Suprapubic skin (tissue), 4 donors: ENCODE measurements at regions not wholly inside any gene's neighbourhood (a gene's known extent, or its start where the extent isn't known, plus 50 kb on each side); places are given as distances from the start of the nearest gene placed in this dataset.

Experiments
- DNase-seq, 2 donors: peaks; one replicate each; pipeline ENCODE4 v3.0.0-alpha.2; 2019; ENCODE audit warnings: low spot score in 2 of 2
- H3K27ac ChIP-seq: fragments of 200-600 bp; sonication (generic); one replicate; pipeline ENCODE4 v1.5.1; 2019
- H3K27me3 ChIP-seq: fragments of 200-600 bp; sonication (generic); one replicate; pipeline ENCODE4 v1.5.1; 2019
- H3K36me3 ChIP-seq: fragments of 200-600 bp; sonication (generic); one replicate; pipeline ENCODE4 v1.5.1; 2019
- H3K4me1 ChIP-seq: fragments of 200-600 bp; sonication (generic); one replicate; pipeline ENCODE4 v1.5.1; 2019
- H3K4me3 ChIP-seq: fragments of 200-600 bp; sonication (generic); one replicate; pipeline ENCODE4 v1.5.1; 2019; ENCODE audit warnings: mild to moderate bottlenecking
- H3K9me3 ChIP-seq: fragments of 200-600 bp; sonication (generic); one replicate; pipeline ENCODE4 v1.5.1; 2019
- EP300 ChIP-seq: sonication (generic); formaldehyde crosslinking; IDR thresholded peaks from one replicate; pipeline ENCODE4 v1.6.1; 2017; ENCODE audit warnings: antibody characterized with exemption
- POLR2A ChIP-seq, 2 donors: fragments of 450-650 bp; IDR thresholded peaks; one replicate each; pipeline ENCODE4 v1.6.1; 2017; ENCODE audit warnings: antibody characterized with exemption in 2 of 2, mild to moderate bottlenecking in 2 of 2, moderate library complexity in 2 of 2
- POLR2AphosphoS5 ChIP-seq, 3 donors: sonication (generic); formaldehyde crosslinking; IDR thresholded peaks; one replicate each; pipeline ENCODE4 v1.6.1; 2017; ENCODE audit warnings: antibody characterized with exemption in 3 of 3
- WGBS: methylation state at CpG from one replicate; pipeline ENCODE4 v1.1.5; 2018; 5-methylcytosine and 5-hydroxymethylcytosine counted together
- TF ChIP-seq, protein P1 (sequence below), 2 donors: fragments of 200-600 bp in 1 of 2; fragments of 450-650 bp in 1 of 2; sonication (generic) in 1 of 2; IDR thresholded peaks; one replicate each; pipeline ENCODE4 v1.5.1; 2016 to 2019; ENCODE audit warnings: antibody characterized with exemption in 2 of 2, mild to moderate bottlenecking in 1 of 2, moderate library complexity in 1 of 2

DNA sequence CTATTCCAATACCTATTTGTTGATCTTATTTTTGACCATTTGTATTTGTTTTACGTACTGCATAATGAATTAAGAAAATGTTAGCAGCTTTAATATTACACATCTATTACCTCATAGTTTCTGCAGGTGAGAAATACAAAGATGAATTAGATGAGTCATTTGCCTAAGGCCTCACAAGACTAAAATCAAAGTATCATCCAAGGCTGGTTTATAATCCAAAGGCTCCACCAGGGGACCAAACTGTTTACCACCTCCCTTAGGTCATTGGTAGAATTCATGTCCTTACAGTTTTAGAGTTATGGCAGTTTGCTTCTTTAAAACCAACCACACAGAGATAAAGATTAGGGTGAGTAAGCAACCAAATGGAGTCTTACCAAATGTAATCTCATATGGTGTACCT is 848.1 kb downstream of the SLITRK6 start:
- peaks cover 6% of the 10 kb centered on the region for H3K9me3 ChIP-seq
- H3K27ac ChIP-seq, result no peak overlapping the region
- no peaks in the 10 kb centered on the region for H3K4me1 ChIP-seq
- no peak overlapping the region for H3K4me3 ChIP-seq
- H3K27me3 ChIP-seq, result no peaks in the 10 kb centered on the region
- no peak for DNase-seq
- TF ChIP-seq POLR2AphosphoS5 (IDR thresholded peaks at IDR 0.05) (no peak), EP300 (no peak), POLR2A (IDR thresholded peaks at IDR 0.05) (no peak)
- TF ChIP-seq, protein P1, sequence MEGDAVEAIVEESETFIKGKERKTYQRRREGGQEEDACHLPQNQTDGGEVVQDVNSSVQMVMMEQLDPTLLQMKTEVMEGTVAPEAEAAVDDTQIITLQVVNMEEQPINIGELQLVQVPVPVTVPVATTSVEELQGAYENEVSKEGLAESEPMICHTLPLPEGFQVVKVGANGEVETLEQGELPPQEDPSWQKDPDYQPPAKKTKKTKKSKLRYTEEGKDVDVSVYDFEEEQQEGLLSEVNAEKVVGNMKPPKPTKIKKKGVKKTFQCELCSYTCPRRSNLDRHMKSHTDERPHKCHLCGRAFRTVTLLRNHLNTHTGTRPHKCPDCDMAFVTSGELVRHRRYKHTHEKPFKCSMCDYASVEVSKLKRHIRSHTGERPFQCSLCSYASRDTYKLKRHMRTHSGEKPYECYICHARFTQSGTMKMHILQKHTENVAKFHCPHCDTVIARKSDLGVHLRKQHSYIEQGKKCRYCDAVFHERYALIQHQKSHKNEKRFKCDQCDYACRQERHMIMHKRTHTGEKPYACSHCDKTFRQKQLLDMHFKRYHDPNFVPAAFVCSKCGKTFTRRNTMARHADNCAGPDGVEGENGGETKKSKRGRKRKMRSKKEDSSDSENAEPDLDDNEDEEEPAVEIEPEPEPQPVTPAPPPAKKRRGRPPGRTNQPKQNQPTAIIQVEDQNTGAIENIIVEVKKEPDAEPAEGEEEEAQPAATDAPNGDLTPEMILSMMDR (IDR thresholded peaks at IDR 0.05), result no peak
- WGBS, result 74% methylated on average over 1 of the region's 1 CpG
- H3K36me3 ChIP-seq, result no peaks in the 10 kb centered on the region

GRCh38 chr13:84946192-84946591 is 853.0 kb downstream of the SLITRK6 start:
- H3K27me3 ChIP-seq, result no peaks in the 10 kb centered on the region
- no peaks in the 10 kb centered on the region for H3K4me1 ChIP-seq
- H3K9me3 ChIP-seq, result peaks cover 6% of the 10 kb centered on the region
- no peaks in the 10 kb centered on the region for H3K36me3 ChIP-seq
- WGBS, result 51% methylated on average over 2 of the region's 2 CpGs
- no peak for DNase-seq
- no peak overlapping the region for H3K4me3 ChIP-seq
- TF ChIP-seq POLR2AphosphoS5 (IDR thresholded peaks at IDR 0.05) (no peak), EP300 (no peak), POLR2A (IDR thresholded peaks at IDR 0.05) (no peak)
- TF ChIP-seq, protein P1 (IDR thresholded peaks at IDR 0.05), result no peak
- no peak overlapping the region for H3K27ac ChIP-seq

DNA sequence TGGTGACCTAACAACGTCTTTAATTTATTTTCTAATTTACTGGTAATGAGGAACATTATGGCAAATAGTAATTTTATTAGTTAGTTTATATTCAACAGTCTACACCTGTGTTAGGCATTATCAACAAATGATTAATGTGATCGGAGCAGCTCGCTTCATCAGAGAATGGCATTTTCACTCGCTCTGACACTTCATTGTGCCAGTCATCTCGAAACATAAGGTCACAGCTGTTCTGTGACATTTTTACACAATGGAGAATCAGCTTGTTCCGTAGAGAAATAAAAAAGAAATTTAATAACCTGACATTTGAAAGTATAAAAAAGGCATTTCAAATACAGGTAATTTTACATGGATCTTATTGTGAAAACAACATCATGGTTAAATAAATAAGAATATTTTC is 858.4 kb downstream of the SLITRK6 start:
- no peaks in the 10 kb centered on the region for H3K27me3 ChIP-seq
- no peak overlapping the region for H3K4me3 ChIP-seq
- DNase-seq, result no peak
- TF ChIP-seq POLR2A (IDR thresholded peaks at IDR 0.05) (no peak), EP300 (no peak), POLR2AphosphoS5 (IDR thresholded peaks at IDR 0.05) (no peak)
- TF ChIP-seq, protein P1 (IDR thresholded peaks at IDR 0.05), result no peak
- no peak overlapping the region for H3K27ac ChIP-seq
- WGBS, result 85% methylated on average over 6 of the region's 6 CpGs
- no peaks in the 10 kb centered on the region for H3K36me3 ChIP-seq
- no peaks in the 10 kb centered on the region for H3K9me3 ChIP-seq
- H3K4me1 ChIP-seq, result no peaks in the 10 kb centered on the region

- no peak overlapping the region for H3K27ac ChIP-seq
- TF ChIP-seq, protein P1 (IDR thresholded peaks at IDR 0.05), result no peak
- TF ChIP-seq POLR2A (IDR thresholded peaks at IDR 0.05) (no peak), EP300 (no peak), POLR2AphosphoS5 (IDR thresholded peaks at IDR 0.05) (no peak)
- no peaks in the 10 kb centered on the region for H3K36me3 ChIP-seq
- H3K9me3 ChIP-seq, result no peaks in the 10 kb centered on the region
- no peaks in the 10 kb centered on the region for H3K4me1 ChIP-seq
- no peaks in the 10 kb centered on the region for H3K27me3 ChIP-seq
- DNase-seq, result no peak
- WGBS, result 88% methylated on average over 6 of the region's 6 CpGs
- H3K4me3 ChIP-seq, result no peak overlapping the region
Measured at GRCh38 chr13:84940167-84940566, 859.1 kb downstream of the SLITRK6 start.

DNA sequence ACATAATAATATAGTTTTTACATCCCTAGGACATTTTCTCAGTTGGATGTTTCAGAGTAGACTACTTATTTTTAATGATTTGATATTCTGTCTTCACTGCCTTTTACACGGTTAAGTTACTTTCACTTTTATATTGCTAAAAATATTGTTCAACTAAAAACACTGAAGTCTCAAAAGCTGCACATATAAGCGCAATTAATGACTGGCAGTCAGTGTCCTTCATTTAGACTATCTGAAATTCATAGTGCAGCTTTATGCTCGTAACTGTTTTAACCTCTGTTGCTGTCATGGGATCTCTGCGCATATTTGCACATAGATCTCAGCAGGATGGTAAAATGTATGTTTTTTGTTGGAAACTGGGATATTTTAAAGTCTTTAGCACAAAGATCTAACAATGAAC is 864.3 kb downstream of the SLITRK6 start:
- Histone ChIP-seq H3K27me3 (no peaks in the 10 kb centered on the region), H3K4me3 (peak overlapping the region; percentile 7), H3K27ac (no peak overlapping the region), H3K36me3 (no peaks in the 10 kb centered on the region), H3K9me3 (no peaks in the 10 kb centered on the region), H3K4me1 (no peaks in the 10 kb centered on the region)
- TF ChIP-seq EP300 (no peak), POLR2AphosphoS5 (IDR thresholded peaks at IDR 0.05) (no peak), POLR2A (IDR thresholded peaks at IDR 0.05) (no peak)
- TF ChIP-seq, protein P1 (IDR thresholded peaks at IDR 0.05), result no peak
- 38% methylated on average over 4 of the region's 4 CpGs for WGBS
- no peak for DNase-seq
